Keratinocyte (primary cell): ENCODE measurements at regions not wholly inside any gene's neighbourhood (a gene's known extent, or its start where the extent isn't known, plus 50 kb on each side); places are given as distances from the start of the nearest gene placed in this dataset.

Source experiments
- DNase-seq: peaks from one replicate; pipeline ENCODE4 v3.0.0-alpha.2; 2011; ENCODE audit warnings: low read depth, missing footprints, low spot score
- FAIRE-seq: peaks from 2 replicates; lab custom pipeline; 2011; peaks lifted over from hg19 to GRCh38; lab: Jason Lieb, UNC
- H2AFZ ChIP-seq: 2 replicates; pipeline ENCODE4 v1.6.0; 2012; ENCODE audit warnings: low read length, control low read depth, inconsistent platforms; ENCODE audit not compliant: control insufficient read depth
- H3K27ac ChIP-seq: 2 replicates; pipeline ENCODE4 v1.5.1; 2011; ENCODE audit warnings: low read length; ENCODE audit not compliant: control insufficient read depth, insufficient read depth
- H3K27me3 ChIP-seq: 3 replicates; pipeline ENCODE4 v1.6.0; 2011; ENCODE audit warnings: low read length; ENCODE audit not compliant: control insufficient read depth, insufficient read depth; ENCODE audit errors: extremely low read depth
- H3K36me3 ChIP-seq, 2 experiments: 2 replicates in 1 of 2; 3 replicates in 1 of 2; pipeline ENCODE4 v1.5.1; 2011; ENCODE audit warnings: low read length in 2 of 2, mild to moderate bottlenecking in 1 of 2; ENCODE audit not compliant: control insufficient read depth in 2 of 2, insufficient read depth in 2 of 2; ENCODE audit errors: extremely low read depth in 1 of 2
- H3K4me1 ChIP-seq: 3 replicates; pipeline ENCODE4 v1.5.1; 2011; ENCODE audit warnings: low read length; ENCODE audit not compliant: control insufficient read depth, insufficient read depth; ENCODE audit errors: extremely low read depth
- H3K4me2 ChIP-seq: 3 replicates; pipeline ENCODE4 v1.6.0; 2011; ENCODE audit warnings: low read depth, low read length; ENCODE audit not compliant: control insufficient read depth, insufficient read depth; ENCODE audit errors: extremely low read depth
- H3K4me3 ChIP-seq, 3 experiments: fragments of 200-600 bp in 1 of 3; sonication (generic) in 1 of 3; 2 replicates in 2 of 3; 3 replicates in 1 of 3; pipeline ENCODE4 v1.5.1; 2011 to 2016; ENCODE audit warnings: low read length in 3 of 3, mild to moderate bottlenecking in 3 of 3, control low read depth in 2 of 3, inconsistent platforms in 1 of 3, low read depth in 1 of 3, mixed read lengths in 1 of 3, mixed run types in 1 of 3, moderate library complexity in 1 of 3; ENCODE audit not compliant: control insufficient read depth in 2 of 3, insufficient read depth in 2 of 3; ENCODE audit errors: extremely low read depth in 1 of 3
- H3K79me2 ChIP-seq: 2 replicates; pipeline ENCODE4 v1.6.0; 2012; ENCODE audit warnings: low read length; ENCODE audit not compliant: control insufficient read depth, insufficient read depth
- H3K9ac ChIP-seq: 3 replicates; pipeline ENCODE4 v1.6.0; 2011; ENCODE audit warnings: low read length; ENCODE audit not compliant: control insufficient read depth, insufficient read depth; ENCODE audit errors: extremely low read depth
- H3K9me1 ChIP-seq: 3 replicates; pipeline ENCODE4 v1.6.0; 2011; ENCODE audit warnings: low read length; ENCODE audit not compliant: control insufficient read depth, insufficient read depth; ENCODE audit errors: extremely low read depth
- H3K9me3 ChIP-seq: 2 replicates; pipeline ENCODE4 v1.5.1; 2012; ENCODE audit warnings: low read depth, low read length; ENCODE audit not compliant: control insufficient read depth
- H4K20me1 ChIP-seq: 3 replicates; pipeline ENCODE4 v1.6.0; 2011; ENCODE audit warnings: low read length; ENCODE audit not compliant: control insufficient read depth, insufficient read depth; ENCODE audit errors: extremely low read depth
- EZH2 ChIP-seq: IDR thresholded peaks from one replicate; pipeline ENCODE4 v1.6.1; 2012; ENCODE audit warnings: inconsistent platforms, mild to moderate bottlenecking, low read length, moderate library complexity
- dilution Hi-C: fragments of 300-500 bp; cut with MboI; formaldehyde crosslinking; loops from one replicate; pipeline ENCODE4 v1.7.0; 2020; ENCODE audit warnings: low sequenced_read_pairs; ENCODE audit not compliant: extremely low pct_ligation_motif_present
- TF ChIP-seq, protein P1 (sequence below), 3 experiments: IDR thresholded peaks in 1 of 3; conservative IDR thresholded peaks in 1 of 3; optimal IDR thresholded peaks in 1 of 3; 2 replicates in 2 of 3; 3 replicates in 1 of 3; pipeline versions ENCODE3 to v1.5.1; 2011; ENCODE audit warnings: low read length in 3 of 3, mild to moderate bottlenecking in 3 of 3, moderate library complexity in 2 of 3, control low read depth in 1 of 3, inconsistent platforms in 1 of 3; ENCODE audit not compliant: insufficient read depth in 2 of 3; ENCODE audit errors: extremely low read depth in 1 of 3

DNA sequence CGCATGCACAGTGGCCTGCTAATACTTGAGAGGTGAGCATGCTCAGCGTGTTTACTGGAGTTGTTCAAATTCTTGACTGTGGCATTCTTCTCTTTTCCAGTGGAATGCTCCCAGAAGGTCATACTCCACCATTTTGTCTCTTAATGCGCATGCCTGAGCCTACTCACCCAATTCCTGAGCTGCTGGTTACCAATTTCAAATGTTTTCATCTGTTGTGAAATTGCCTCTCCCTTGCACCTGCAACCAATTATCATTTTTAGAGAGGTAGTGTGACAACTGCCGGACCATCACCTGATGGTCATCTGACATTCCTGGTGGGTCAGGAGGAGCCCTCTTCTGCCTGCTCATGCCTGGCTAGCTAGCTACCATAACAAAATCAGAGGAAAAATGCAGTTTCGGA, 82.2 kb upstream of the LIFR start:
- FAIRE-seq (no peak), DNase-seq (no peak)
- Histone ChIP-seq H3K79me2 (no peaks in the 10 kb centered on the region), H2AFZ (no peak overlapping the region), H3K4me3 (no peak overlapping the region), H3K36me3 (no peaks in the 10 kb centered on the region), H4K20me1 (no peaks in the 10 kb centered on the region), H3K9ac (no peak overlapping the region), H3K9me3 (no peaks in the 10 kb centered on the region), H3K27me3 (peaks cover 4% of the 10 kb centered on the region), H3K4me1 (no peaks in the 10 kb centered on the region), H3K27ac (no peak overlapping the region), H3K9me1 (no peaks in the 10 kb centered on the region), H3K4me2 (no peak overlapping the region)
- no peak for TF ChIP-seq EZH2
- TF ChIP-seq, protein P1, sequence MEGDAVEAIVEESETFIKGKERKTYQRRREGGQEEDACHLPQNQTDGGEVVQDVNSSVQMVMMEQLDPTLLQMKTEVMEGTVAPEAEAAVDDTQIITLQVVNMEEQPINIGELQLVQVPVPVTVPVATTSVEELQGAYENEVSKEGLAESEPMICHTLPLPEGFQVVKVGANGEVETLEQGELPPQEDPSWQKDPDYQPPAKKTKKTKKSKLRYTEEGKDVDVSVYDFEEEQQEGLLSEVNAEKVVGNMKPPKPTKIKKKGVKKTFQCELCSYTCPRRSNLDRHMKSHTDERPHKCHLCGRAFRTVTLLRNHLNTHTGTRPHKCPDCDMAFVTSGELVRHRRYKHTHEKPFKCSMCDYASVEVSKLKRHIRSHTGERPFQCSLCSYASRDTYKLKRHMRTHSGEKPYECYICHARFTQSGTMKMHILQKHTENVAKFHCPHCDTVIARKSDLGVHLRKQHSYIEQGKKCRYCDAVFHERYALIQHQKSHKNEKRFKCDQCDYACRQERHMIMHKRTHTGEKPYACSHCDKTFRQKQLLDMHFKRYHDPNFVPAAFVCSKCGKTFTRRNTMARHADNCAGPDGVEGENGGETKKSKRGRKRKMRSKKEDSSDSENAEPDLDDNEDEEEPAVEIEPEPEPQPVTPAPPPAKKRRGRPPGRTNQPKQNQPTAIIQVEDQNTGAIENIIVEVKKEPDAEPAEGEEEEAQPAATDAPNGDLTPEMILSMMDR (optimal IDR thresholded peaks at IDR 0.05 in 1 of 3, IDR thresholded peaks at IDR 0.05 in 1 of 3, conservative IDR thresholded peaks at IDR 0.05 in 1 of 3; ENCODE audit: extremely low read depth in 1 of 3, insufficient read depth in 2 of 3, low read length in 3 of 3): no peak
- dilution Hi-C loops: no loop called here

- TF ChIP-seq EZH2: no peak
- TF ChIP-seq, protein P1 (optimal IDR thresholded peaks at IDR 0.05 in 1 of 3, IDR thresholded peaks at IDR 0.05 in 1 of 3, conservative IDR thresholded peaks at IDR 0.05 in 1 of 3; ENCODE audit: extremely low read depth in 1 of 3, insufficient read depth in 2 of 3, low read length in 3 of 3): no peak
- no peaks in the 10 kb centered on the region for H3K9me1 ChIP-seq
- dilution Hi-C loops: no loop called here
- no peaks in the 10 kb centered on the region for H4K20me1 ChIP-seq
- H3K9ac ChIP-seq: no peak overlapping the region
- H3K27me3 ChIP-seq: peaks cover 8% of the 10 kb centered on the region
- no peak for DNase-seq
- H3K36me3 ChIP-seq: no peaks in the 10 kb centered on the region
- no peak overlapping the region for H3K27ac ChIP-seq
- H3K4me2 ChIP-seq: no peak overlapping the region
- H2AFZ ChIP-seq: no peak overlapping the region
- H3K4me1 ChIP-seq: no peaks in the 10 kb centered on the region
- H3K4me3 ChIP-seq: no peak overlapping the region
- H3K9me3 ChIP-seq: no peaks in the 10 kb centered on the region
- no peak for FAIRE-seq
- H3K79me2 ChIP-seq: no peaks in the 10 kb centered on the region
These were observed 83.2 kb upstream of the LIFR start for GRCh38 chr5:38639377-38640358.
